GM23338 (cell line): ENCODE measurements at regions not wholly inside any gene's neighbourhood (a gene's known extent, or its start where the extent isn't known, plus 50 kb on each side); places are given as distances from the start of the nearest gene placed in this dataset.

ENCODE experiments used
- CREB1 ChIP-seq: fragments of 250-450 bp; sonication (Bioruptor Pico); IDR thresholded peaks from 2 replicates; pipeline ENCODE4 v1.5.0; 2020; ENCODE audit warnings: low read depth, mild to moderate bottlenecking, moderate library complexity
- ETS1 ChIP-seq: IDR thresholded peaks from 2 replicates; pipeline ENCODE4 v1.6.1; 2016; ENCODE audit warnings: antibody characterized with exemption
- EZH2 ChIP-seq: fragments of 200-600 bp; sonication (generic); IDR thresholded peaks from one replicate; pipeline ENCODE4 v1.8.0; 2017; ENCODE audit warnings: antibody characterized with exemption, mild to moderate bottlenecking, low read depth; ENCODE audit not compliant: unreplicated experiment
- EZH2phosphoT487 ChIP-seq: fragments of 200-600 bp; sonication (generic); IDR thresholded peaks from one replicate; pipeline ENCODE4 v1.8.1; 2018; ENCODE audit warnings: antibody characterized with exemption; ENCODE audit not compliant: unreplicated experiment
- POLR2AphosphoS5 ChIP-seq: IDR thresholded peaks from 2 replicates; pipeline ENCODE4 v1.6.1; 2016; ENCODE audit warnings: antibody characterized with exemption, low read depth
- STAT1 ChIP-seq: IDR thresholded peaks from one replicate; pipeline ENCODE4 v1.6.1; 2016; ENCODE audit warnings: antibody characterized with exemption; ENCODE audit not compliant: unreplicated experiment
- TF ChIP-seq, protein P1 (sequence below), 2 experiments: fragments of 200-600 bp in 1 of 2; sonication (generic) in 1 of 2; conservative IDR thresholded peaks; 2 replicates each; pipeline versions ENCODE4 v1.5.1 to v1.6.1; 2016 to 2017; ENCODE audit warnings: antibody characterized with exemption in 2 of 2, low read depth in 2 of 2, mild to moderate bottlenecking in 2 of 2, moderate library complexity in 1 of 2

DNA sequence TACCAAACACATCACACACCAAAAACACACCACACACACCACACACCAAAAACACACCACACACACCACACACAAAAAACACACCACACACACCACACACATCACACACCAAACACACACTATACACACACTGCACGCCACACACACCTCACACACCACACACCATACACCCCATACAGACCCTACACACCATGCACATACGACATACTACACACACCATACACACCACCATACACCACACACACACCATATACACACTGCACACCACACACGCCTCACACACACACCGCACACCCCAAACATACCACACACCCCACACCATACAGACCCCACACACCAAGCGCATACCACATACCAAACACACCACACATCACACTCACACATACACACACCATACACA, 226.9 kb upstream of the PKN2 start:
- TF ChIP-seq, protein P1, sequence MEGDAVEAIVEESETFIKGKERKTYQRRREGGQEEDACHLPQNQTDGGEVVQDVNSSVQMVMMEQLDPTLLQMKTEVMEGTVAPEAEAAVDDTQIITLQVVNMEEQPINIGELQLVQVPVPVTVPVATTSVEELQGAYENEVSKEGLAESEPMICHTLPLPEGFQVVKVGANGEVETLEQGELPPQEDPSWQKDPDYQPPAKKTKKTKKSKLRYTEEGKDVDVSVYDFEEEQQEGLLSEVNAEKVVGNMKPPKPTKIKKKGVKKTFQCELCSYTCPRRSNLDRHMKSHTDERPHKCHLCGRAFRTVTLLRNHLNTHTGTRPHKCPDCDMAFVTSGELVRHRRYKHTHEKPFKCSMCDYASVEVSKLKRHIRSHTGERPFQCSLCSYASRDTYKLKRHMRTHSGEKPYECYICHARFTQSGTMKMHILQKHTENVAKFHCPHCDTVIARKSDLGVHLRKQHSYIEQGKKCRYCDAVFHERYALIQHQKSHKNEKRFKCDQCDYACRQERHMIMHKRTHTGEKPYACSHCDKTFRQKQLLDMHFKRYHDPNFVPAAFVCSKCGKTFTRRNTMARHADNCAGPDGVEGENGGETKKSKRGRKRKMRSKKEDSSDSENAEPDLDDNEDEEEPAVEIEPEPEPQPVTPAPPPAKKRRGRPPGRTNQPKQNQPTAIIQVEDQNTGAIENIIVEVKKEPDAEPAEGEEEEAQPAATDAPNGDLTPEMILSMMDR (conservative IDR thresholded peaks at IDR 0.05; ENCODE audit: low read depth in 2 of 2), result no peak
- TF ChIP-seq ETS1, result no peak
- no peak for TF ChIP-seq POLR2AphosphoS5
- no peak for TF ChIP-seq EZH2
- TF ChIP-seq EZH2phosphoT487, result no peak
- no peak for TF ChIP-seq CREB1 (CRISPR knock-in tag)
- TF ChIP-seq STAT1, result no peak
